Lung (tissue), 11 donors: ENCODE measurements at regions not wholly inside any gene's neighbourhood (a gene's known extent, or its start where the extent isn't known, plus 50 kb on each side); places are given as distances from the start of the nearest gene placed in this dataset.

Experiments used
- ATAC-seq: fragments of 200-7000 bp; cut with Tn5 transposase; one replicate; pipeline ENCODE4 v1.9.1; 2020; ENCODE audit warnings: moderate number of reproducible peaks; ENCODE audit not compliant: insufficient read depth, low FRiP score
- DNase-seq, 3 donors: peaks; one replicate each; pipeline ENCODE4 v3.0.0-alpha.2; 2013 to 2017
- H3K27ac ChIP-seq, 2 donors: one replicate each; pipeline ENCODE4 v1.5.1; 2013; ENCODE audit warnings: mild to moderate bottlenecking in 2 of 2, moderate library complexity in 2 of 2, control low read depth in 1 of 2, inconsistent platforms in 1 of 2, low read depth in 1 of 2, low read length in 1 of 2
- H3K27me3 ChIP-seq, 3 donors: one replicate each; pipeline ENCODE4 v1.5.1; 2013; ENCODE audit warnings: low read length in 2 of 3; ENCODE audit not compliant: control insufficient read depth in 3 of 3, insufficient read depth in 3 of 3
- H3K36me3 ChIP-seq, 4 donors: one replicate each; pipeline ENCODE4 v1.5.1; 2013; ENCODE audit warnings: low read length in 4 of 4, mild to moderate bottlenecking in 1 of 4, moderate library complexity in 1 of 4; ENCODE audit not compliant: control insufficient read depth in 4 of 4, insufficient read depth in 4 of 4
- H3K4me1 ChIP-seq, 5 donors: one replicate each; pipeline ENCODE4 v1.5.1; 2013; ENCODE audit warnings: low read length in 5 of 5, mild to moderate bottlenecking in 2 of 5, moderate library complexity in 1 of 5; ENCODE audit not compliant: control insufficient read depth in 5 of 5, insufficient read depth in 5 of 5
- H3K4me3 ChIP-seq: one replicate; pipeline ENCODE4 v1.5.1; 2013; ENCODE audit warnings: mild to moderate bottlenecking, control low read depth, moderate library complexity
- H3K9ac ChIP-seq, 2 donors: one replicate each; pipeline ENCODE4 v1.5.1; 2013; ENCODE audit warnings: low read length in 2 of 2, control low read depth in 1 of 2; ENCODE audit not compliant: insufficient read depth in 1 of 2
- H3K9me3 ChIP-seq, 4 donors: one replicate each; pipeline ENCODE4 v1.5.1; 2013; ENCODE audit warnings: low read length in 3 of 4, mild to moderate bottlenecking in 1 of 4, moderate library complexity in 1 of 4; ENCODE audit not compliant: control insufficient read depth in 4 of 4, insufficient read depth in 3 of 4
- CTCF ChIP-seq: IDR thresholded peaks from 2 replicates; pipeline ENCODE4 v1.5.1; 2012; ENCODE audit warnings: mild to moderate bottlenecking; ENCODE audit errors: control extremely low read depth, extremely low read depth
- WGBS, 2 donors: extraction: QIAGEN DNeasy Blood & Tissue Kit; methylation state at CpG; one replicate each; pipeline ENCODE4 v1.1.7; 2013; 5-methylcytosine and 5-hydroxymethylcytosine counted together
- donor health status: control.
- donor health status: control.
- donor health status: Bipolar disorder and iron deficiency.
- donor health status: healthy.
- donor health status: DM: yes; HTN: yes; CAD: no.

GRCh38 chr5:20680718-20681302 is 692.8 kb upstream of the CDH18 start:
- Histone ChIP-seq H3K36me3 (no peaks in the 10 kb centered on the region), H3K9ac (no peak overlapping the region), H3K4me1 (no peaks in the 10 kb centered on the region), H3K9me3 (peaks cover 0 to 2% (median 0%) of the 10 kb centered on the region in 4 donors), H3K27me3 (no peaks in the 10 kb centered on the region), H3K4me3 (no peak overlapping the region), H3K27ac (no peak overlapping the region)
- no peak for TF ChIP-seq CTCF
- ATAC-seq (no peak), DNase-seq (no peak)
- 73 to 79% methylated on average over 5 of the region's 5 CpGs for WGBS, 2 donors

GRCh38 chr5:20678814-20679298 is 690.9 kb upstream of the CDH18 start:
- ATAC-seq (no peak), DNase-seq (no peak)
- no peak overlapping the region for H3K9ac ChIP-seq
- 88 to 90% methylated on average over 1 of the region's 1 CpG for WGBS, 2 donors
- no peaks in the 10 kb centered on the region for H3K27me3 ChIP-seq
- no peaks in the 10 kb centered on the region for H3K4me1 ChIP-seq
- no peak for TF ChIP-seq CTCF
- H3K4me3 ChIP-seq, result no peak overlapping the region
- peaks cover 0 to 2% (median 0%) of the 10 kb centered on the region in 4 donors for H3K9me3 ChIP-seq
- H3K27ac ChIP-seq, result no peak overlapping the region
- no peaks in the 10 kb centered on the region for H3K36me3 ChIP-seq

GRCh38 chr5:20678386-20678785 is 690.4 kb upstream of the CDH18 start:
- no peak for TF ChIP-seq CTCF
- Histone ChIP-seq H3K27me3 (no peaks in the 10 kb centered on the region), H3K36me3 (no peaks in the 10 kb centered on the region), H3K9me3 (peaks cover 0 to 2% (median 0%) of the 10 kb centered on the region in 4 donors), H3K4me1 (no peaks in the 10 kb centered on the region), H3K9ac (no peak overlapping the region), H3K27ac (no peak overlapping the region), H3K4me3 (no peak overlapping the region)
- DNase-seq, result no peak
- no peak for ATAC-seq

GRCh38 chr5:20660588-20660987 is 672.6 kb upstream of the CDH18 start:
- no peaks in the 10 kb centered on the region for H3K9me3 ChIP-seq
- H3K36me3 ChIP-seq, result no peaks in the 10 kb centered on the region
- DNase-seq, result no peak
- H3K9ac ChIP-seq, result no peak overlapping the region
- H3K27ac ChIP-seq, result no peak overlapping the region
- WGBS, 2 donors, result 74 to 79% methylated on average over 3 of the region's 3 CpGs
- no peak for TF ChIP-seq CTCF
- no peak for ATAC-seq
- H3K4me3 ChIP-seq, result no peak overlapping the region
- H3K27me3 ChIP-seq, result no peaks in the 10 kb centered on the region
- no peaks in the 10 kb centered on the region for H3K4me1 ChIP-seq
